NB4 (cell line): ENCODE measurements at regions not wholly inside any gene's neighbourhood (a gene's known extent, or its start where the extent isn't known, plus 50 kb on each side); places are given as distances from the start of the nearest gene placed in this dataset.

Experiments
- DNase-seq: peaks from one replicate; pipeline ENCODE4 v3.0.0; 2010; ENCODE audit warnings: low read depth
- H3K4me3 ChIP-seq: one replicate; pipeline ENCODE4 v1.5.1; 2011; ENCODE audit warnings: mild to moderate bottlenecking, low read depth, low read length, moderate library complexity
- CTCF ChIP-seq: IDR thresholded peaks from one replicate; pipeline ENCODE4 v1.5.1; 2012; ENCODE audit warnings: low read depth, low read length
- MAX ChIP-seq: IDR thresholded peaks from 2 replicates; pipeline ENCODE4 v1.6.1; 2011; ENCODE audit warnings: low read depth, low read length
- MYC ChIP-seq: IDR thresholded peaks from 2 replicates; pipeline ENCODE4 v1.6.1; 2011; ENCODE audit warnings: low read depth, low read length
- POLR2A ChIP-seq: IDR thresholded peaks from 2 replicates; pipeline ENCODE4 v1.6.1; 2011; ENCODE audit warnings: mild to moderate bottlenecking; ENCODE audit not compliant: insufficient read length; ENCODE audit errors: extremely low read depth

GRCh38 chr16:88297178-88297720 is 85.5 kb upstream of the ZNF469 start:
- no peak for TF ChIP-seq CTCF
- TF ChIP-seq POLR2A = no peak
- TF ChIP-seq MAX = no peak
- no peak for TF ChIP-seq MYC
- DNase-seq = no peak
- no peak overlapping the region for H3K4me3 ChIP-seq

DNA sequence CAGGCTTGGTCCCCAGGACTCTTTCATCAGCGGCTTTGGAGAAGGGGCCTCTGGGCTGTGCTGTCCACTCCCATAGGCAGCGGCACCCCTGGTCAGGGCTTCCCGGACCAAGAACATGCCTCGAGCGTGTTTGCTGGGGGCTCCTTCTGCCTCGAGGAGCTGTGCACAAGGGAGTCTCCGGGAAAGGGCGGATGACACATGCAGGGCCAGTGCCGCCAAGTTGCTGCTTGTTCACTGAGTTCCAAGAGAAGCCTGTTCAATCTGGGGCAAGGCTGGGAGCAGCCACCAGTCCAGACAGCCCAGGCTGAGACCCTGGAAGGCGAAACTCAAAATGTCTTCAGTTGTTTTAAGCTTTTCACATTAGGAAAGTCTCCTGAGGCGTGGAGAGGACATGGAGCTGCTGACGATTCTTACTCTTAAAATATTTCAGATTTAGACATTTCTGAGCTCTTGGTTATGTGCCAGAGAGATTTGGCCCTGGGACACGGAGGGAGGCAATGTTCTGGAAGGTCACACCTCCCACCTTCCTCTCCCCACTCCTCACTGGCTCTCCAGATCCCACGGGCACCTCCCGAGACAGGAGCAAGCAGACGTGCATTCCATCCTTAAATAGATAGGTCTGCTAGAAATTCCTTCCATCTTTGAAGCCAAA is 84.5 kb upstream of the ZNF469 start:
- no peak overlapping the region for H3K4me3 ChIP-seq
- no peak for DNase-seq
- no peak for TF ChIP-seq MAX
- TF ChIP-seq POLR2A = no peak
- TF ChIP-seq CTCF = no peak
- no peak for TF ChIP-seq MYC

- H3K4me3 ChIP-seq = no peak overlapping the region
- DNase-seq = no peak
- TF ChIP-seq CTCF = no peak
- TF ChIP-seq MAX = no peak
- no peak for TF ChIP-seq POLR2A
- no peak for TF ChIP-seq MYC
Observed at GRCh38 chr16:88298833-88299745, 83.7 kb upstream of the ZNF469 start.

GRCh38 chr16:88299751-88300462 is 82.9 kb upstream of the ZNF469 start:
- DNase-seq = no peak
- TF ChIP-seq MAX = no peak
- TF ChIP-seq POLR2A = no peak
- TF ChIP-seq MYC = no peak
- no peak for TF ChIP-seq CTCF
- H3K4me3 ChIP-seq = no peak overlapping the region

GRCh38 chr16:88300463-88300835 is 82.3 kb upstream of the ZNF469 start:
- DNase-seq = no peak
- TF ChIP-seq CTCF (no peak), MYC (no peak), MAX (no peak), POLR2A (no peak)
- H3K4me3 ChIP-seq = no peak overlapping the region
